NCI-H82 treated with DMSO at 0.1 percent for 48 hours (cell line): ENCODE measurements at regions not wholly inside any gene's neighbourhood (a gene's known extent, or its start where the extent isn't known, plus 50 kb on each side); places are given as distances from the start of the nearest gene placed in this dataset.

Source experiments
- DNase-seq: peaks from one replicate; lab custom pipeline; 2025; ENCODE audit not compliant: unreplicated experiment; lab: John Stamatoyannopoulos, UW

- DNase-seq = no peak
Observed at GRCh38 chr16:6032438-6032837, 934.8 kb upstream of the EEF2KMT start.

GRCh38 chr16:6031567-6031966 lies 934.0 kb upstream of the EEF2KMT start:
- DNase-seq = no peak

DNA sequence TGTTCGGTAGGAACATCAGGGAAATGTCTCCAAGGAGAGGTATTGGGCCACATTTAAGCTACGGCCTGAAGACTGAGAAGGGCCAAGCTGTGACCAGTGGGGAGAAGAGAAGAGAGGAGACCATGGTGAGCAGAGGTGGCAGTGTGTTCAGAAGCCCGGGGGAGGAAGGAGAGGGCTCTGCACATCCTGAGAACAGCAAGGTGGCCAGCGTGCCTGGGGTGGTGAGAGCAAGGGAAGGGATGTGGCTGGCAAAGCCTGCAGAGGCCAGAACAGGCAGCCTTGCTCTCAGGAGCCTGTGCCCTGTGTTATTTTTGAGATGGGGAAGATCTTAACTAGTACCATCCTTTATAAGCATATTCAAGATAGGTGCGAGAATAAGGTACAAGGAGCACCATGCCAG lies 933.5 kb upstream of the EEF2KMT start:
- no peak for DNase-seq

DNA sequence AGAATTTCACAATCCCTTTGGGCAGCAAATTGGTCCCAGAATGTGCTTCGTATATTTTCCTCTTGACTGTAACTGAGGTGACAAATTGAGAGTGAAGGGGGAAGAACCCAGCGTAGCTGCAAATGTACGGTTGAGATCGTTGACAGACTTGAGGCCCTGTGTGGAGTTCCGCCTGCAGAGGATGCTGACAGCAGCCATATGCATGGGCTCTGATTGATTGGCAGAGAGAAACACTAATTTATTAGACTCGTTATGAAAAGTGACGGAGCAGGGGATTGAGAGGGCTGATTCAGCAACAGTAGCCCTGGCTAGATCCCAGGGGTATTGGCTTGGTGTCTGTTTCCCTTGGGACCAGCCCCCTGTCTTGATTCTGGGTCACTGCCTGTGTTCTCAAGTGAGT lies 930.1 kb upstream of the EEF2KMT start:
- DNase-seq = no peak

DNA sequence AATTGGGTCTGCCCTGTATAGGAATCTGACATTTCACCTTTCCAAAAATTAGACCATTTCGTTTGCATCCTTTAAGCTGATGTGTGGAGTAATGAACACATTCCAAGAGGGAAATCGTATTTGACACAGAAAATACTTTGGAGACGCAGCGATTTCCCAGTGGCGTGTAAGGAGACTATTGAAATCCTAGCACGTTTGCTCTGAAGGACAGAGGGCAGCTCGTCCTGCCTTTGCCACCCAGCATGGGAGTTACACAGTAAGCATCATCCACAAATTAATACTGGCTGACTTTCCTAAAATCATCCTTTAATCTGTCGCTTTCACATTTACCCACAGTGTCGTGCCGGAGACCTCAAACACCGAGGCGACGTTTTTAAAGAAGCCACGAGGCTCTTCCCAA lies 925.9 kb upstream of the EEF2KMT start:
- no peak for DNase-seq

DNA sequence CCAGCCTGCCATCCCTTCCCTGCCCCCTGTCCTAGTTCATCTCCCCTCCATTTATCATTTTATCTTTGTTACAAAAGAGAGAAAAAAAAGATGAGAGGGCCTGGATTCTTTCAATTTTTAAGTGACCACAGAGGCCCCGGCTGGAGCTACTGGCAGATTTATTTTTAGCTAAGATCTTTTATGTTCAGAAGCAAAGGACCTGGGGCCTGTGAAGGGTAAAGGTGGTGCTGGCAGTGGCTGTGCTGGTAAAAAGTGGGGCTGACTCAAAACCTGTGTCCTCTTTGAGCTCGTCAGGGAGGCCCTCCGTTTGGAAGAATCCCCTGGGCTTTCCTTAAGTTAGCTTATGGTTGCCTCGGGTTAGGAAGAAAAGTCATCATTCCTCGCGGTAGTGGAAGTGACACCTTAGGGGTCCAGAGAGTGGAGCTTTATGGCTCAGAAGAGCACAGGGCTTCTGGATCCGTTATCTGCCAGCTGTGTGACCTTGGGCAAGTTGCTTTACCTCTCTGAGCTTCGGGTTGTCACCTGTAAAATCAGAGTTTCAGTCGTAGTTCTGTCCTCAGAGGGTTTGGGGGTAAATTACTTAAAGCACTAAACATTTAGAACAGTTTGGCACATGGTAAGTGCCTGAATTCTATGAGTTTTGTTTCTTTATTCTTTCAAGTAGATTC lies 923.8 kb upstream of the EEF2KMT start:
- no peak for DNase-seq

DNA sequence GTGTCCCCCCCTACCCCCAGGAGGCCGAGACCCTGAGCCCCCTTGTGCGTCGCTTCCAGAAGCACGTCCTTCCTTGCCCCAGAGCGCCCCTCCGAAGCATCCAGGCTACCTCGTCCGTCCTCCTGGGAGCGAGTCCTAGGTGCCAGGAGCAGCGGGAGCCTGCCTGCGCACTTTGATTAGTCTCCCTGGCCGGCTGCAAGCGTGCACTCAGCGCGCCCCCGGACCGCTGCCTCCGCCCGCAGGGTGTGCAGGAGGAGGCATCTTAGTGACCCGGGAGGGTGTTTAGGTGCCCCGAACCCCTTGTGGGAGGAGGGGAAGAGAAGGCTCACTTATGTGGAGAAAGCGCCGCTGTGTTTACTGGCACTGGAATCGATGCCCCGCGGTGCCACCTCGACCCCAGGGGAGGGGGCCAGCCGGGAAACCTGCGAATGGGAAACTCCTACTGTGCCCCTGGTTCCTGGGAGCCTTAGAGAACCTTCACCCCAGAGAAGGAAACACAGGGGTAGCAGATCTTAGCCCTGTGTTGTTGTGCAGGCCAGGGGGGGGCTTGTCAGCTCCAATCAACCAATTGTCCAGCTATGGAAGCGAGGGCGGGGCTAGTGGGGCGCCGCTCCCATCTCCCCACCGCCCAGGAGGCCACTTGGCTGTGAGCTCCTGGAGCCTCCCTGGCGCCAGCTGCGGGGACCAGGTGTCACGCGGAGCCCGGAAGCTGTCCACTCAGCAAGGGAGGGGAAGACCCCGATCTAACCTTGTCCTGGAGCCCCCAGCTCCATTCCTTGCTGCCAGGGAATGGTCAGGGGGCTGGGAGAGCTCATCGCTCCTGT lies 922.8 kb upstream of the EEF2KMT start:
- DNase-seq = no peak

DNA sequence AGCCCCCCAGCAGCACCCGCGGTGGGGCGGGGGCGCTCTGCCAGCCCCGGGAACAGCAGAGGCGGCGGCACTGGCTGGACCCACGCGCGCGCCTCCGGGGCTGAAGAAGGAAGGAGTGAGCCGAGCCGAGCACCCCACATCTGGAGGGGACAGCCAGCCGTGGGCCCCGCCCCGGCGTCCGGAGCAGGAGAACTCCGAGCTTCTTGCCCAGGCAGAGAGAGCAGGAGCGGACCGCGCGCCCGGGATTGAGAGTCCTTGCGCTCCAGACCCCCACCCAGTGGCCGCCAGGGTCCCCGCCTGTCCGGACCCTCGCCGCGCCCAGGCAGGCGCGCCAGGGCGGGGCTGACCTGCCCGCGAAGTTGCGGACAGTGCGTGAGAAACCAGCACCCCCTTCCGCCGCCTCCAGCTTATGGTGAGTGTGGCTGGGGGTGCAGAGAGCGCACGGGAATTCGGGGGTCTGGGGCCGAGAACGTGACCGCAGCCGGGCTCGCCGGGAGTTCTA lies 921.9 kb upstream of the EEF2KMT start:
- DNase-seq = no peak

GRCh38 chr16:6018848-6019489 lies 921.4 kb upstream of the EEF2KMT start:
- no peak for DNase-seq

- DNase-seq = peak; percentile 52
Observed at GRCh38 chr16:6016530-6017184, 919.1 kb upstream of the EEF2KMT start.

- no peak for DNase-seq
Observed at GRCh38 chr16:6012716-6013115, 915.1 kb upstream of the EEF2KMT start.

DNA sequence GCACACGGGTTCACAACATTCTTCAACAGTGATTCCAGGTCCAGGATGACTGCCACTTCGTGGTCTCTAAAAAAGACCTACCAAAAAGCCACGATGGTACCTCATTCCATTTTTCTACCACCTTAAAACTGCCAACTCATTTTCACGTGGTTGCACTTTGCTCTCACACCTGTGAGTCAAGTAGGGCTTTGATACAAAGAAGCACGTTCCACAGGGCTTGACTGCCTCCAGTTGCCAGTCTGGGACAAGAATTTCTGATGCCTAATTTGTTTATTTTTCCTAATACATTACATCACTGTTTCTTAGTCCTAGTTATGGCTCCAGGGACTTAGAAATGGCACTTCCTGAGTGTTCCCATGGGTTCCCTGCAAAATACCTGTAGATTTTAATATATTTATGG lies 911.6 kb upstream of the EEF2KMT start:
- DNase-seq = no peak

GRCh38 chr16:6008670-6009069 lies 911.1 kb upstream of the EEF2KMT start:
- no peak for DNase-seq

GRCh38 chr16:5993356-5993755 lies 895.8 kb upstream of the EEF2KMT start:
- no peak for DNase-seq

GRCh38 chr16:5982979-5983378 lies 885.4 kb upstream of the EEF2KMT start:
- no peak for DNase-seq

GRCh38 chr16:5979905-5980550 lies 882.4 kb upstream of the EEF2KMT start:
- DNase-seq = no peak

DNA sequence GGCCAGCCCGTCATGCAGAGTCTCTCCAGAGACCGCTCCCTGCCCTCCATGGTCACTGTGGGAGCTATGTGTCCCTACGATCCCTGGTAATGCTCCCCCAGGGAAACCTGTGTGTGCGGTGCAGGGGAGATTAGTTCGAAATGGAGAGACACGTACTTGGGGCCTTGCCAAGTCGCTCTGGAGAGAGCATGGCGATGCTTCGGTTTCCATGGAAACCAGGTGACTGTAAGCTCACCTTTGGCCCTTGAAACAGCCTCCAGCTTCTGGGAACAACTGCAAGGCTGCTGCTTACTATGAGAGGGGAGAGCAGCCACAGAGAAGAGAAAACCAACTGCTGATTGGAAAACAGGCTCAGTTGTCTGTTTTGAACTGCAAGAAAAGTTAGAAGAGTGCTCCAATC lies 879.7 kb upstream of the EEF2KMT start:
- DNase-seq = no peak

GRCh38 chr16:5972747-5973146 lies 875.2 kb upstream of the EEF2KMT start:
- DNase-seq = no peak

- DNase-seq = no peak
Observed at GRCh38 chr16:5971924-5972323, 874.3 kb upstream of the EEF2KMT start.

- DNase-seq = no peak
Observed at GRCh38 chr16:5971106-5971505, 873.5 kb upstream of the EEF2KMT start.

DNA sequence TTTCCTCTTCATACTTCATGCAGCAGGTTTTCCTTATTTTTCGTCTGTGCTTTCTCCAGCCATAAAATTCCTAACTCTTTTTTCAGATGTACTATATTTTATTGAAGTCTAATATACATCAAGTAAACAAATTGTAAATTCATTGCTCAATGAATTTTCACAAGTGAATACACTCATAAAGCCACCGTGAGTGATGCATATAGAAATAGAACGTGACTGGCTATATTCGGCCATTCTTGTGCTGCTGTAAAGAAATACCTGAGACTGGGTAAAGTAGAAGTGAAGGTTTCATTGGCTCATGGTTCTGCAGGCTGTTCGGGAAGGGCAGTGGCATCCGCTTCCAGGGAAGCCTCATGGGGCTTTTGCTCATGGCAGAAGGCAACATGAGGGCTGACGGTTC lies 868.4 kb upstream of the EEF2KMT start:
- no peak for DNase-seq
